ENCODE measurements at regions not wholly inside any gene's neighbourhood (a gene's known extent, or its start where the extent isn't known, plus 50 kb on each side); places are given as distances from the start of the nearest gene placed in this dataset.
"Not testable (repeated sequence)": the region's sequence is repeated elsewhere in the genome, so short reads cannot be mapped to it uniquely, and the experiment has no call there.

DNA sequence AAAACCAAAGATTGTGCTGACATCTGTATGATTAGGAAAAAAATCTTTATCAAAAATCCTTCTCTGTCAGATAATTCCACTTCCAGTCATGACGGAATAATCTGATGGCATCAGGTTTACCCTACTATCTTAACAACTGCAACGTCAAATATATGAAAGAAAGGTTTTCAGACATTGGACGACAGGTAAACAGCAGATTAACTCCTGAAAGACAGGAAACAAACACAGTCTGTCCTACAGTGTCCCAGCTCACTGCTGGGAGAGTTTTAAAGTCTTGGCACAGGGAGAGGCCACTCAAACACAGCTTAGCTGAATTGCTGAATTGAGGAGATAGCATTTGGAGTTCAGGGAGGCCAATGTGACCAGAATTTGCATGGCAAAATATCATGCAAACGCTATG is 186.3 kb upstream of the KCTD7 start:
- Histone ChIP-seq H3K4me1 (ENCODE audit: control insufficient read depth, insufficient read depth, low read length) (no peaks in the 10 kb centered on the region), H3K4me3 (ENCODE audit: low read length) (no peak overlapping the region), H3K27me3 (ENCODE audit: control insufficient read depth, insufficient read depth, low read length) (no peaks in the 10 kb centered on the region), H3K27ac (ENCODE audit: low read depth, low read length) (no peak overlapping the region), H3K36me3 (ENCODE audit: control insufficient read depth, insufficient read depth, low read length) (no peaks in the 10 kb centered on the region), H3K9ac (ENCODE audit: low read length) (no peak overlapping the region)

DNA sequence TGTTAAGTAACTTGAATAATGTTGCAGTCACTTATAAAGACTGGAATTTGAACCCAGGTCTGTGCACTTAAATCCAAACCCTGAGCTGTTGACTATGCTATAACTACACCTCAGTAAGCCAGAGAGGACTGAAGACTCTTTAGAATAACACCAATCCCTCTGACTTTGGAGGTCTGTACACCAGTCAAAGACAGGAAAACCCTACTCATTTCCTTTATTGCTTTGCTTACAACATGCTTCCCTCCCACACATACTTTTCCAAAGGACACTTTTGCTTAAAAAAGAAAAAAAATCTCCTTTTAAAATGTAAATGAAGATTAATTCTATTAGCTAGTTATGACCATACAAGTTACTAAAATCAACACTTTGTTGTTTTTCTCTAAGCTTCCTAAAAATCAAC is 184.7 kb upstream of the KCTD7 start:
- Histone ChIP-seq H3K4me3 (ENCODE audit: low read length) (no peak overlapping the region), H3K36me3 (ENCODE audit: control insufficient read depth, insufficient read depth, low read length) (no peaks in the 10 kb centered on the region), H3K9ac (ENCODE audit: low read length) (no peak overlapping the region), H3K4me1 (ENCODE audit: control insufficient read depth, insufficient read depth, low read length) (no peaks in the 10 kb centered on the region), H3K27ac (ENCODE audit: low read depth, low read length) (no peak overlapping the region), H3K27me3 (ENCODE audit: control insufficient read depth, insufficient read depth, low read length) (no peaks in the 10 kb centered on the region)

DNA sequence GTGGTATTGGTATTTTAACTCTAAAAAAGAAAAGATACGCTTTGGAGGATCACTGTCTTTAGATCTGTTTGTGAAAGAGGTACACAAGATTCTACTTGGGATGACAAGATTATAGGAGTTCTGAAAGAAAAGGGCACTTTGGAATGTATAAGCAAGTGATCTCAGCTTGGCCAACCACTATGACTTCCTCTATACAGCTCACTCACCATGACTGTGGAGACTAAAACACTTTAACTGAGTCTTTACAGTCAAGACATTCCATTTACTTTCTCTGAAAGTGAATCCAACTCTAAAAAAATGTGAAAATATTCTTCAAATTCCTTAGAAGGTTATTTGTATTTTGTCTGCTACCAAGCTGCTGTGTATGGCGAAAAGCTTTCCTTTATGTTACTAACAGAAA is 181.7 kb upstream of the KCTD7 start:
- H3K36me3 ChIP-seq (ENCODE audit: control insufficient read depth, insufficient read depth, low read length); H3K4me3 ChIP-seq (ENCODE audit: low read length); H3K27ac ChIP-seq (ENCODE audit: low read depth, low read length); H3K27me3 ChIP-seq (ENCODE audit: control insufficient read depth, insufficient read depth, low read length); H3K9ac ChIP-seq (ENCODE audit: low read length); H3K4me1 ChIP-seq (ENCODE audit: control insufficient read depth, insufficient read depth, low read length): not testable (repeated sequence)

DNA sequence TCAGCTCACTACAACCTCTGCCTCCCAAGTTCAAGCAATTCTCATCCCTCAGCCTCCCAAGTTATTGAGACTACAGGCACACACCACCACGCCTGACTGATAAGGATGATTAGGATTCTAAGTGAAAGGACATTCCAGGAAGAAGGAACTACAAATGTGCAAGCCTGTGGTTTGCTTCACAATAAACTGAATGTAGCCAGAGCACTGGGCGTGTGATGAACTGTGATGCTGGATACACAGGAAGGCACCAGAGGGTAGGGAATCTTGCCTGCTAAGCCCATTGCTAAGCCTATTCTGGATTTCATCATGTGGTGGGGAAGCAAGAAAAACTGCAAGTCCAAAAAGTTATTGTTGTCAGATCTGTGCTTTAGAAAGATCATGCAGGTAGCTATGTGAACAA is 177.9 kb upstream of the KCTD7 start:
- not testable (repeated sequence) for H3K27me3 ChIP-seq (ENCODE audit: control insufficient read depth, insufficient read depth, low read length); H3K36me3 ChIP-seq (ENCODE audit: control insufficient read depth, insufficient read depth, low read length); H3K27ac ChIP-seq (ENCODE audit: low read depth, low read length); H3K4me1 ChIP-seq (ENCODE audit: control insufficient read depth, insufficient read depth, low read length); H3K4me3 ChIP-seq (ENCODE audit: low read length); H3K9ac ChIP-seq (ENCODE audit: low read length)

DNA sequence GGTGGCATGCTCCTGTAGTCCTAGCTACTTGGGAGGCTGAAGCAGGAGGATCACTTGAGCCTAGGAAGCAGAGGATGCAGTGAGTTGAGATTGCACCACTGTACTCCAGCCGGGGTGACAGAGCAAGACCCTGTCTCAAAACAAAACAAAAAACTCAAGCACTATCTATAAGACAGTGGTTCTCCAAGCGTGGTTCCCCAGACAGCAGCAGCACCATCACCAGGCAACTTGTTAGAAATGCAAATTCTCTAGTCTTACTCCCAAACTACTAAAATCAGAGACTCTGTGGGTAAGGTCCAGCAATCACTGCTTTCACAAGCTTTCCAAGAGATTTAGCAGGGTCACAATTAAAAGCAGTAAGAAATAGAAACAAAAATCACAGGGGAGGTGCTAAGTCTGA is 177.0 kb upstream of the KCTD7 start:
- H3K4me1 ChIP-seq (ENCODE audit: control insufficient read depth, insufficient read depth, low read length); H3K4me3 ChIP-seq (ENCODE audit: low read length); H3K36me3 ChIP-seq (ENCODE audit: control insufficient read depth, insufficient read depth, low read length); H3K27ac ChIP-seq (ENCODE audit: low read depth, low read length); H3K27me3 ChIP-seq (ENCODE audit: control insufficient read depth, insufficient read depth, low read length); H3K9ac ChIP-seq (ENCODE audit: low read length): not testable (repeated sequence)

DNA sequence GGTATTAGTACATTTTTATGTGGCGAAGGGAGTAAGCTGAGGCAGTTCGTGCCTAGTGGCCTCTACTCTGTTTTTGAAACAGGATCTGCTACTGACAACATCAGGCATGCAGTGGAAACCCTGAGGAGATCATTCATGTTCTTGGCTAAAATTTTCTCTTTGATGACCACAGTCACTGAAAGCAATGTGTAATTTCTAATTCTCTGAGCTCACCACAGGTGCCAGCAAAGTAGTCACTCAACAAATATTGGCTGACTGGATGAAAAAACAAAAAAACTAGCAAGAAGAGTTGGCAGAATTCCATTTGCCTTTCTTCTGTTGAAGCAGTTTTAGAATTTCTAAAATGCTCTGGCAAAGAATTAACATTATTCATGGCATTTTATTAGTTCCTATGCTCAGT is 176.5 kb upstream of the KCTD7 start:
- Histone ChIP-seq H3K27ac (ENCODE audit: low read depth, low read length) (no peak overlapping the region), H3K4me3 (ENCODE audit: low read length) (no peak overlapping the region), H3K27me3 (ENCODE audit: control insufficient read depth, insufficient read depth, low read length) (no peaks in the 10 kb centered on the region), H3K36me3 (ENCODE audit: control insufficient read depth, insufficient read depth, low read length) (no peaks in the 10 kb centered on the region), H3K4me1 (ENCODE audit: control insufficient read depth, insufficient read depth, low read length) (no peaks in the 10 kb centered on the region), H3K9ac (ENCODE audit: low read length) (no peak overlapping the region)

DNA sequence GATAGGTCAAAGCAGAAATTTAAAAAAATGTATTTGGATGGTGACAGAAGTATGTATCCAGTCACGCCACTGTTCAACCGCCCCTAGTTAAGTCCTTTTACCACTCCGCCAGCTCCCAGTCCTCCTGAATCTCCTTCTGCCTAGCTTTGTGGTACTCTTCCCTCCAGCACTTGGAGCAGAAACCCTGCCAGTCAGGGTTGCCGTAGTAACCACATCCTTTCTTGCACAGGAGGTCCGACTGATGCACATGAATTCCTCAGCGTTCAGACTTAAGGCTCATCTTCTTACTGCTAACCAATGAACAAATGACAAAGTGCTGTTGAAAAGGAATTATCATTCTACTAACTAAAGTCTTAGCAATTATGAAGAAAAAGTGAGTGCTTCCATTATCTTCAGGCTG is 175.3 kb upstream of the KCTD7 start:
- no peak overlapping the region for H3K9ac ChIP-seq (ENCODE audit: low read length)
- no peaks in the 10 kb centered on the region for H3K36me3 ChIP-seq (ENCODE audit: control insufficient read depth, insufficient read depth, low read length)
- no peaks in the 10 kb centered on the region for H3K4me1 ChIP-seq (ENCODE audit: control insufficient read depth, insufficient read depth, low read length)
- no peak overlapping the region for H3K27ac ChIP-seq (ENCODE audit: low read depth, low read length)
- H3K4me3 ChIP-seq (ENCODE audit: low read length) = no peak overlapping the region
- H3K27me3 ChIP-seq (ENCODE audit: control insufficient read depth, insufficient read depth, low read length) = no peaks in the 10 kb centered on the region

DNA sequence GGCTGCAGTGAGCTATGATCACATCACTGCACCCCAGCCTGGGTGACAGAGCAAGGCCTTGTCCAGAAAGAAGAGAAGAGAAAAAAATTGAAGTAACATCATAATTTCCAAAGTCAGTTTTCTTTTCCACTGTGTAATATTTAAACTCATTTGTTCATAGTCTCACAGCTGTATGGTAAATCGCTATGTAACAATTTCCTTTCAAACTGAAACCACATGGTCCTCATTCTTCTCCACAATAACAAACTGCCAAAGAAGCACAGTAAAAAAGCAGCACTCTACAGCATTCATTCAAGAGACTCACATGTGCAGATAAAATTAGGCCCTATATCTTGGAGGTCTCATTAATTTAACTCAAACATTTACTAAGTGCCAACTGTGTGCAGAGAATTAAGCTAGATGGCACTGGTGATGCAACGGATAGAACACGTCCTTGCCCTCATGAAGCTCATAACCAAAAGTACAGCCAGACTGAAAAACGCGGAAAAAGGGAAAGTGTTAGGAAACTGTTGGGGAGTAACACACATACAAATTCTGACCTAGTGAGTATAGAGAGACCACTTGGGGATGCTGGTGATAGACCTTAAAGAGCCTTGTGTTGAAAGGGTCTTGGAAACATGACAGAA is 174.0 kb upstream of the KCTD7 start:
- Histone ChIP-seq H3K4me1 (ENCODE audit: control insufficient read depth, insufficient read depth, low read length) (no peaks in the 10 kb centered on the region), H3K27ac (ENCODE audit: low read depth, low read length) (no peak overlapping the region), H3K36me3 (ENCODE audit: control insufficient read depth, insufficient read depth, low read length) (no peaks in the 10 kb centered on the region), H3K9ac (ENCODE audit: low read length) (no peak overlapping the region), H3K27me3 (ENCODE audit: control insufficient read depth, insufficient read depth, low read length) (no peaks in the 10 kb centered on the region), H3K4me3 (ENCODE audit: low read length) (no peak overlapping the region)

DNA sequence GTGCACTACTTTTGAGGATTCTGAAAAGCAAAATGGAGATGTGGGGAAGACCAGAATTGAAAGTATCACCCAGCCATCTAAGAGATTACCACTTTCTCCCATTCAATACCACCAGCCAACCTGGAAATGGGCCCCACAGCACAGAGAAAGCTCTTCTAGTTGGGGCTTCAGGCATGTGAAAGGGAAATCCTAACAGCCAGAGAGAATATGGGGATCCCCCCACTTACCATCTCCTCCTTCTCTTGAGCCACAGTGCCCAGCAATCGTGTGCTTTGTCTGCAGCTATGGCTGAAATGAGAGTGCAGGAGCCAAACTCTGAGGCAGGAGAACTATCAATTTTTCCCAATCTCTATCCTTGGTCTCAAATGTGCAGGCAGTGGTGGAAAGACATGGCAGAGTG is 173.2 kb upstream of the KCTD7 start:
- not testable (repeated sequence) for H3K9ac ChIP-seq (ENCODE audit: low read length); H3K36me3 ChIP-seq (ENCODE audit: control insufficient read depth, insufficient read depth, low read length); H3K27me3 ChIP-seq (ENCODE audit: control insufficient read depth, insufficient read depth, low read length); H3K4me3 ChIP-seq (ENCODE audit: low read length); H3K4me1 ChIP-seq (ENCODE audit: control insufficient read depth, insufficient read depth, low read length); H3K27ac ChIP-seq (ENCODE audit: low read depth, low read length)

DNA sequence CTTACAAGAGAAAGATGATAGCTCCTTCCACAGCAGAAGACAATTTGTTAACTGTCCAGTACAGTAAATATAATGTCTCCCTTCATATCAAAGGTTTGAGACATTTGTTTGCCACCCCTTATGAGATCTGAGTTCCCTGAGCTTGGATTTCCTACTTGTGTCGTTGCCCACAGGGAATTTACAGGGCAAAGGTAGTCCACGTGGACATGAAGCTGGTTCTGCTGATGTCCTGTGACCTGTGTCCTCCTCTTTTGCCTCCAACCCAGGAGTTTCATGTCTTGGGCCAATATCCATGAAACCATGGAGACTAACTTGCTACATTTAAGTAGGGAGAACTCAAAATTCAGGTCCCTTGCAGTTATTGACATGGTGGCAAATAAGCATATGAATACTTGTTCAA is 172.2 kb upstream of the KCTD7 start:
- not testable (repeated sequence) for H3K27ac ChIP-seq (ENCODE audit: low read depth, low read length); H3K27me3 ChIP-seq (ENCODE audit: control insufficient read depth, insufficient read depth, low read length); H3K9ac ChIP-seq (ENCODE audit: low read length); H3K36me3 ChIP-seq (ENCODE audit: control insufficient read depth, insufficient read depth, low read length); H3K4me3 ChIP-seq (ENCODE audit: low read length); H3K4me1 ChIP-seq (ENCODE audit: control insufficient read depth, insufficient read depth, low read length)

DNA sequence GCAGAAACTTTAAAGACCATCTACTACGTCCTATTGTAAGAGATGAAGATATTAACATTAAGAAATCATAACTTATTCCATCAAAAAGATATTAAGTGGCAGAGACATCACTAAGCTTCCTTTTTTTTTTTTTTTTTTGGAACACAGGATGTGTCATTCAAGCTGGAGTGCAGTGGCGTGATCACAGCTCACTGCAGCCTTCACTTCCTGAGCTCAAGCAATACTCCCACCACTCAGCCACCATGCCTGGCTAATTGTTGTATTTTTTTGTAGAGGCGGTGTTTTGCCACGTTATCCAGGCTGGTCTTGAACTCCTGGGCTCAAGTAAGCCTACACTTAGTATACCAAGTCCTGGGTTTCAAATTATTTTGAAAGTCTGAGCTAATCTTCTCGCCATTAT is 169.7 kb upstream of the KCTD7 start:
- H3K4me3 ChIP-seq (ENCODE audit: low read length); H3K27me3 ChIP-seq (ENCODE audit: control insufficient read depth, insufficient read depth, low read length); H3K27ac ChIP-seq (ENCODE audit: low read depth, low read length); H3K9ac ChIP-seq (ENCODE audit: low read length); H3K4me1 ChIP-seq (ENCODE audit: control insufficient read depth, insufficient read depth, low read length); H3K36me3 ChIP-seq (ENCODE audit: control insufficient read depth, insufficient read depth, low read length): not testable (repeated sequence)

DNA sequence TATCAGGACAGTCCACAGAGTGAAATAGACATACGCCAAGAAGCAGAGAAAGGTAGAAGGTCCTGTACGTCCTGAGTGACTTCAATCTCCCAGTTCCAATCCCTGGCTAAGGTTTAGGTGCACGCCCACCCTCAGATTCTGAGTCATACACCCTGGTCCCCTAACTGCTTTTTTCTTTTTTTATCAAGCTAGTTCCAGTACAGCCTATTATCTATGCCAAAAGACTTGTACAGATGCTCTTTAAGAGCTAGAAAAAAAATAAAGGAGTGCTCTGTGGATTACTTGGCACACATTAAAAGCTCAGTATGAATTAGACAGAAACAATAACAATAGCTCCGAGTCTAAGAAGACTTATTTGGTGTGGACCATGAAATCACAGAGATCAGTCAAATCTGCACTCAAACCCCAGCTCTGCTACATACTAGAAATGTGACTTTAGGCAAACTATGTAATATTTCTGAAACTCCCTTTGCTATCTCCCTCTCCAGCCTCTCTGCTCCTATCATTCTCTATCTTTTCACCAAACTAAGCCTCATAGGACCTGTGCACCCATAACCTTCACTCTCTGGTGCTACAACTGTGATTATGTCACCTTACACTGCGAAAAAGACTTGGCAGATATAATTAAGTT is 168.8 kb upstream of the KCTD7 start:
- not testable (repeated sequence) for H3K27me3 ChIP-seq (ENCODE audit: control insufficient read depth, insufficient read depth, low read length); H3K36me3 ChIP-seq (ENCODE audit: control insufficient read depth, insufficient read depth, low read length); H3K9ac ChIP-seq (ENCODE audit: low read length); H3K27ac ChIP-seq (ENCODE audit: low read depth, low read length); H3K4me1 ChIP-seq (ENCODE audit: control insufficient read depth, insufficient read depth, low read length); H3K4me3 ChIP-seq (ENCODE audit: low read length)

DNA sequence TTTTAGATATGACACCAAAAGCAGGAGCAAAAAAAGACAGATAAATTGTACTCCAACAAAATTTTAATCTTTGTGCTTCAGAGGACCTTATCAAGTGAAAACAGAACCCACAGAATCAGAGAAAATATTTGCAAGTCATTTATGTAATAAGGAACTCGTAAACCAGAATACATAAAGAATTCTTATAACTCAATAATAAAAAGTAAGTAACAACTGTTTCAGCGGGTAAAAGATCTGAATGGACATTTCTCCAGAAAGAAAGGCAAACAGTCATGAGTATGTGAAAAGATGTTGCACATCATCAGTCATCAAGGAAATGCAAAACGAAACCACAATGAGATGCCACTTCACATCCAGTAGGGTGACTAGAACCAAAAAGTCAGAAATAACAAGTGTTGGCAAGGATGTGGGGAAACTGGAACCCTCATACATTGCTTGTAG is 167.7 kb upstream of the KCTD7 start:
- H3K4me1 ChIP-seq (ENCODE audit: control insufficient read depth, insufficient read depth, low read length) = no peaks in the 10 kb centered on the region
- H3K27me3 ChIP-seq (ENCODE audit: control insufficient read depth, insufficient read depth, low read length) = no peaks in the 10 kb centered on the region

More for the DNA sequence above, 167.7 kb upstream of the KCTD7 start:
- Histone ChIP-seq H3K27ac (ENCODE audit: low read depth, low read length) (no peak overlapping the region), H3K36me3 (ENCODE audit: control insufficient read depth, insufficient read depth, low read length) (no peaks in the 10 kb centered on the region), H3K9ac (ENCODE audit: low read length) (no peak overlapping the region), H3K4me3 (ENCODE audit: low read length) (no peak overlapping the region)

All from rectal smooth muscle tissue (tissue), 1 donor.